Heart left ventricle (tissue), 16 donors: ENCODE measurements at regions not wholly inside any gene's neighbourhood (a gene's known extent, or its start where the extent isn't known, plus 50 kb on each side); places are given as distances from the start of the nearest gene placed in this dataset.
"Not testable (repeated sequence)": the region's sequence is repeated elsewhere in the genome, so short reads cannot be mapped to it uniquely, and the experiment has no call there.

Experiments used
- ATAC-seq, 4 donors: fragments of 200-7000 bp; cut with Tn5 transposase; one replicate each; pipeline ENCODE4 v1.9.1; 2020 to 2022; ENCODE audit warnings: moderate library complexity in 4 of 4, mild to moderate bottlenecking in 3 of 4, moderate number of reproducible peaks in 1 of 4
- DNase-seq, 5 donors: peaks; one replicate each; pipeline ENCODE4 v3.0.0-alpha.2; 2020
- H3K27ac ChIP-seq, 12 donors: fragments of 200-600 bp; sonication (generic) in 4 of 12; one replicate each; pipeline versions ENCODE4 v1.5.0 to v1.8.0; 2016 to 2022; ENCODE audit warnings: mild to moderate bottlenecking in 2 of 12
- H3K27me3 ChIP-seq, 9 donors: fragments of 200-600 bp; sonication (generic) in 2 of 9; one replicate each; pipeline versions ENCODE4 v1.5.1 to v1.8.0; 2016 to 2022; ENCODE audit warnings: mild to moderate bottlenecking in 3 of 9
- H3K36me3 ChIP-seq, 9 donors: fragments of 200-600 bp; sonication (generic) in 2 of 9; one replicate each; pipeline versions ENCODE4 v1.5.0 to v1.8.0; 2018 to 2022; ENCODE audit warnings: mild to moderate bottlenecking in 2 of 9
- H3K4me1 ChIP-seq, 12 donors: fragments of 200-600 bp; sonication (generic) in 4 of 12; one replicate each; pipeline versions ENCODE4 v1.5.0 to v1.8.0; 2016 to 2022; ENCODE audit warnings: mild to moderate bottlenecking in 3 of 12
- H3K4me3 ChIP-seq, 12 donors: fragments of 200-600 bp; sonication (generic) in 4 of 12; one replicate each; pipeline versions ENCODE4 v1.5.0 to v1.8.0; 2017 to 2022; ENCODE audit warnings: mild to moderate bottlenecking in 9 of 12, moderate library complexity in 4 of 12
- H3K9me3 ChIP-seq, 12 donors: fragments of 200-600 bp; sonication (generic) in 4 of 12; one replicate each; pipeline versions ENCODE4 v1.5.0 to v1.8.0; 2016 to 2022; ENCODE audit warnings: mild to moderate bottlenecking in 1 of 12
- CTCF ChIP-seq, 12 donors: fragments of 200-600 bp; sonication (generic) in 4 of 12; IDR thresholded peaks; one replicate each; pipeline versions ENCODE4 v1.5.0 to v1.8.0; 2018 to 2022; ENCODE audit warnings: antibody characterized with exemption in 12 of 12, mild to moderate bottlenecking in 5 of 12
- POLR2A ChIP-seq, 2 donors: fragments of 450-650 bp; IDR thresholded peaks; one replicate each; pipeline ENCODE4 v1.6.1; 2017; ENCODE audit warnings: antibody characterized with exemption in 2 of 2, mild to moderate bottlenecking in 2 of 2, moderate library complexity in 2 of 2
- WGBS, 4 donors: extraction: QIAGEN DNeasy Blood & Tissue Kit in 2 of 4; methylation state at CpG; one replicate each; pipeline versions ENCODE4 v1.1.5 to v1.1.7; 2013 to 2018; 5-methylcytosine and 5-hydroxymethylcytosine counted together
- intact Hi-C, 10 donors: fragments of 100-400 bp; cut with DNase I; formaldehyde crosslinking; loops; one replicate each; pipeline versions ENCODE4 v1.11.1 to v1.14.2; 2022
- donor health status: ischemic (EF 13 %, LVEDD 7.1; RV severe dilation, severe dysfunction).
- donor health status: healthy with polysubstance abuse.
- donor health status: DM: no; HTN: yes; CAD: no.
- donor health status: DM: no; HTN: no; CAD: no.
- donor health status: ischemic (EF 25% LVEDD 6.9; RV normal size, moderate dysfunction).
- donor health status: ischemic (EF 25% LVEDD 5.7; RV mildly dilated, moderate dysfunction).
- donor health status: healthy.
- donor health status: DM: yes; HTN: yes; CAD: no.
- donor health status: ischemic (EF 35%, LVEDD 5.7; RV mildly dilated, moderate dysfunction).
- donor health status: nonischemic (EF 11% LVEDD 7.7; RV severe dilation, severe dysfunction).
- donor health status: DM: yes; HTN: yes; CAD: no.
- donor health status: PGD.
- donor health status: ischemic (EF 29% LVEDD 5.4; RV normal size, mild dysfunction).
- donor health status: nonischemic (EF 23%, LVEDD 6.1; RV moderate dilation, normal function).

- Histone ChIP-seq H3K9me3 (peaks cover 0 to 19% (median 4%) of the 10 kb centered on the region in 12 donors), H3K36me3 (no peaks in the 10 kb centered on the region), H3K4me3 (no peak overlapping the region), H3K27me3 (no peaks in the 10 kb centered on the region), H3K4me1 (no peaks in the 10 kb centered on the region), H3K27ac (no peak overlapping the region)
- ATAC-seq (no peak), DNase-seq (no peak)
- WGBS, 4 donors: 77 to 90% (median 80%) methylated on average over 3 of the region's 3 CpGs
- intact Hi-C loops: loop anchor here in 4 of 10 donors (5.0 to 10.0 kb wide), 2 partner anchors 127 to 654 kb away; no protein-coding TSS in a partner anchor
- TF ChIP-seq POLR2A (IDR thresholded peaks at IDR 0.05) (no peak), CTCF (IDR thresholded peaks at IDR 0.05) (no peak)
Observed at GRCh38 chr1:174090471-174090870, 68.3 kb upstream of the RC3H1 start.

- intact Hi-C loops: no loop called here
- no peaks in the 10 kb centered on the region for H3K36me3 ChIP-seq
- H3K4me1 ChIP-seq: no peaks in the 10 kb centered on the region
- DNase-seq (no peak), ATAC-seq (no peak)
- no peak overlapping the region for H3K27ac ChIP-seq
- peaks cover 0 to 10% (median 0%) of the 10 kb centered on the region in 12 donors for H3K9me3 ChIP-seq
- 59 to 86% (median 78%) methylated on average over 1 of the region's 1 CpG for WGBS, 4 donors
- no peaks in the 10 kb centered on the region for H3K27me3 ChIP-seq
- TF ChIP-seq CTCF (IDR thresholded peaks at IDR 0.05) (no peak), POLR2A (IDR thresholded peaks at IDR 0.05) (no peak)
- H3K4me3 ChIP-seq: no peak overlapping the region
Observed at GRCh38 chr1:174080819-174081218, 58.7 kb upstream of the RC3H1 start.

GRCh38 chr1:174079796-174080195 lies 57.6 kb upstream of the RC3H1 start:
- TF ChIP-seq CTCF (IDR thresholded peaks at IDR 0.05): no peak
- TF ChIP-seq POLR2A (IDR thresholded peaks at IDR 0.05): no peak
- no peak overlapping the region for H3K4me3 ChIP-seq
- intact Hi-C loops: loop anchor here in 4 of 10 donors (10.0 kb wide), 4 partner anchors 95 to 655 kb away; no protein-coding TSS in a partner anchor

GRCh38 chr1:174078916-174079315 lies 56.8 kb upstream of the RC3H1 start:
- H3K4me3 ChIP-seq, H3K4me1 ChIP-seq, H3K27ac ChIP-seq, H3K9me3 ChIP-seq, H3K27me3 ChIP-seq, H3K36me3 ChIP-seq, DNase-seq, ATAC-seq: not testable (repeated sequence)
- intact Hi-C loops: loop anchor here in 4 of 10 donors (10.0 kb wide), 4 partner anchors 94 to 654 kb away; no protein-coding TSS in a partner anchor
- WGBS, 4 donors: 82 to 95% (median 92%) methylated on average over 5 of the region's 5 CpGs

More at GRCh38 chr1:174079796-174080195, 57.6 kb upstream of the RC3H1 start:
- ATAC-seq (no peak), DNase-seq (no peak)
- peaks cover 0 to 10% (median 0%) of the 10 kb centered on the region in 12 donors for H3K9me3 ChIP-seq
- no peak overlapping the region for H3K27ac ChIP-seq
- peaks cover 0 to 2% (median 0%) of the 10 kb centered on the region in 12 donors for H3K4me1 ChIP-seq
- no peaks in the 10 kb centered on the region for H3K36me3 ChIP-seq
- H3K27me3 ChIP-seq: no peaks in the 10 kb centered on the region
